ENCODE measurements at regions not wholly inside any gene's neighbourhood (a gene's known extent, or its start where the extent isn't known, plus 50 kb on each side); places are given as distances from the start of the nearest gene placed in this dataset.
A peak's percentile ranks its signal among the peaks of the same experiment; 100 is the strongest.

DNA sequence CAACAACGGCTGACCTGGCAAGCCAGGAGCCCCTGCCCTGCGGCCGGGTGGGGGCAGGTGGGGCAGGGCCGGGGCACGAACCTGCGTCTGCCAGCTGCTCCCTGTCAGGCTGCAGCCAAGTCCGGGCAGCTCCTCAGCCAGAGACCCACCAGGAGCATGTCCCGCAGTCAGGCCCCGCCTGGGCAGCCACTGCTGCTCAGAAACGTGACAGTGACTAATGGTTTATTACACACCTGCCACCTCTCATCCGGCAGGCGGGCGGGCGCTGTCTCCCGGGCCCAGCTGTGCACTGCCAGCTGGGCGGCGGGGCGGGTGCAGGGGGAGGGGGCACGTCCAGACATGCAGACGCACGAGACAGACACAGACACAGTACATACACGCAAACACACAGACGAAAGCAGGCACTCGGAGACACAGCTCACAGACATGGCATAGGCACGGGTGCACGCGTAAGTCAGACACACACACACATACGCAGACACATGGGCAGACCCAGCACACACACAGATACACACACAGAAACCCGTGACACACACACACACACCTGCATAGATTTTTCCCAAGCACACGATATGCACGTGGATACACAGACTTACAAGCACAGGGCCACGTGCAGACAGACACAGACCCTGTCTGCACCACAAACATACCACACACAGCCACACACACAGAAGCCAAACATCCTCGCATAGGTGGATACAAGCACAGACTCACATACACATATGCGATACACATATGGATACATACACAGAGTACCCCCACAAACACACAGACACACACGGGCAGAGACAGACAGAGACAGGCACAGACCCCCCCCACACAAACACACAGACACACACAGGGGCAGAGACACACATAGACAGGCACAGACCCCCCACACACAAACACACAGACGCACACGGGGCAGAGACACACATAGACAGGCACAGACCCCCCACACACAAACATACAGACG, 248.3 kb upstream of the CIBAR2 start:
- Histone ChIP-seq H3K4ac (ENCODE audit: low read depth, low read length) (no peak overlapping the region), H2AFZ (ENCODE audit: insufficient read depth, low read length, poor library complexity) (no peak overlapping the region), H4K91ac (ENCODE audit: low read depth, low read length) (peak overlapping the region; percentile 89), H3K18ac (ENCODE audit: low read length) (peak overlapping the region; percentile 10), H3K36me3 (ENCODE audit: control insufficient read depth in 1 of 2, insufficient read depth in 2 of 2, low read length in 2 of 2) (peaks cover 0 to 2% of the 10 kb centered on the region in 2 experiments), H4K8ac (ENCODE audit: low read depth, low read length) (peak overlapping the region; percentile 24), H3K9ac (ENCODE audit: low read length) (no peak overlapping the region), H3K4me1 (ENCODE audit: control insufficient read depth in 1 of 2, insufficient read depth in 2 of 2, low read length in 2 of 2) (peaks cover 52 to 72% of the 10 kb centered on the region in 2 experiments), H3K79me1 (ENCODE audit: low read length) (peaks cover 79% of the 10 kb centered on the region), H2BK5ac (ENCODE audit: low read depth, low read length, poor library complexity) (peak overlapping the region; percentile 1), H4K12ac (ENCODE audit: low read depth, low read length) (no peak overlapping the region), H2BK12ac (ENCODE audit: low read length) (peak overlapping the region; percentile 75), H3K27ac (ENCODE audit: low read depth, low read length) (no peak overlapping the region), H3K9me3 (ENCODE audit: insufficient read depth, low read depth, low read length) (peaks cover 5% of the 10 kb centered on the region), H2BK120ac (ENCODE audit: insufficient read depth, low read length, poor library complexity) (peak overlapping the region; percentile 44), H3K14ac (ENCODE audit: low read length) (peak overlapping the region; percentile 59), H3K23ac (ENCODE audit: low read length) (no peak overlapping the region), H3K27me3 (ENCODE audit: insufficient read depth, low read length) (no peaks in the 10 kb centered on the region), H3K79me2 (ENCODE audit: control insufficient read depth, insufficient read depth, low read length, poor library complexity) (peaks cover 10% of the 10 kb centered on the region), H3K4me3 (ENCODE audit: low read depth, low read length) (no peak overlapping the region), H2AK5ac (ENCODE audit: low read length) (peak overlapping the region; percentile 50), H3K4me2 (ENCODE audit: low read length) (no peak overlapping the region)
- peak in 1 of 2 donors; percentile 22 for DNase-seq
- WGBS (ENCODE audit: extremely low coverage, insufficient coverage, insufficient read length), result no CpG with 5 or more reads among the region's 38 CpGs

- Histone ChIP-seq H2BK5ac (ENCODE audit: low read depth, low read length, poor library complexity) (peak overlapping the region; percentile 45), H2BK12ac (ENCODE audit: low read length) (peak overlapping the region; percentile 75), H3K79me2 (ENCODE audit: control insufficient read depth, insufficient read depth, low read length, poor library complexity) (peaks cover 12% of the 10 kb centered on the region), H4K91ac (ENCODE audit: low read depth, low read length) (peak overlapping the region; percentile 89), H4K8ac (ENCODE audit: low read depth, low read length) (peak overlapping the region; percentile 24), H3K4me1 (ENCODE audit: control insufficient read depth in 1 of 2, insufficient read depth in 2 of 2, low read length in 2 of 2) (peaks cover 54 to 72% of the 10 kb centered on the region in 2 experiments), H3K36me3 (ENCODE audit: control insufficient read depth in 1 of 2, insufficient read depth in 2 of 2, low read length in 2 of 2) (peaks cover 0 to 2% of the 10 kb centered on the region in 2 experiments), H3K4me2 (ENCODE audit: low read length) (no peak overlapping the region), H3K14ac (ENCODE audit: low read length) (peak overlapping the region; percentile 71), H3K27ac (ENCODE audit: low read depth, low read length) (no peak overlapping the region), H2AFZ (ENCODE audit: insufficient read depth, low read length, poor library complexity) (peak overlapping the region; percentile 31), H3K9ac (ENCODE audit: low read length) (no peak overlapping the region), H3K18ac (ENCODE audit: low read length) (peak overlapping the region; percentile 57), H3K9me3 (ENCODE audit: insufficient read depth, low read depth, low read length) (peaks cover 4% of the 10 kb centered on the region), H2AK5ac (ENCODE audit: low read length) (peak overlapping the region; percentile 90), H4K12ac (ENCODE audit: low read depth, low read length) (no peak overlapping the region), H3K4ac (ENCODE audit: low read depth, low read length) (peak overlapping the region; percentile 9), H3K4me3 (ENCODE audit: low read depth, low read length) (peak overlapping the region; percentile 20), H3K27me3 (ENCODE audit: insufficient read depth, low read length) (no peaks in the 10 kb centered on the region), H2BK120ac (ENCODE audit: insufficient read depth, low read length, poor library complexity) (peak overlapping the region; percentile 81), H3K79me1 (ENCODE audit: low read length) (peaks cover 78% of the 10 kb centered on the region), H3K23ac (ENCODE audit: low read length) (no peak overlapping the region)
- peak; percentile 11 to 16 for DNase-seq
- WGBS (ENCODE audit: extremely low coverage, insufficient coverage, insufficient read length), result no CpG with 5 or more reads among the region's 23 CpGs
These were observed 249.3 kb upstream of the CIBAR2 start for GRCh38 chr16:85361441-85362118.

GRCh38 chr16:85362443-85362842, 250.2 kb upstream of the CIBAR2 start:
- Histone ChIP-seq H2AFZ (ENCODE audit: insufficient read depth, low read length, poor library complexity) (no peak overlapping the region), H4K91ac (ENCODE audit: low read depth, low read length) (peak overlapping the region; percentile 89), H3K14ac (ENCODE audit: low read length) (no peak overlapping the region), H3K23ac (ENCODE audit: low read length) (no peak overlapping the region), H3K79me1 (ENCODE audit: low read length) (peaks cover 78% of the 10 kb centered on the region), H3K9ac (ENCODE audit: low read length) (no peak overlapping the region), H3K79me2 (ENCODE audit: control insufficient read depth, insufficient read depth, low read length, poor library complexity) (peaks cover 18% of the 10 kb centered on the region), H3K36me3 (ENCODE audit: control insufficient read depth in 1 of 2, insufficient read depth in 2 of 2, low read length in 2 of 2) (peaks cover 0 to 2% of the 10 kb centered on the region in 2 experiments), H3K27ac (ENCODE audit: low read depth, low read length) (no peak overlapping the region), H3K4me3 (ENCODE audit: low read depth, low read length) (no peak overlapping the region), H3K4me1 (ENCODE audit: control insufficient read depth in 1 of 2, insufficient read depth in 2 of 2, low read length in 2 of 2) (peaks cover 54 to 72% of the 10 kb centered on the region in 2 experiments), H3K9me3 (ENCODE audit: insufficient read depth, low read depth, low read length) (peaks cover 4% of the 10 kb centered on the region), H4K12ac (ENCODE audit: low read depth, low read length) (no peak overlapping the region), H4K8ac (ENCODE audit: low read depth, low read length) (no peak overlapping the region), H3K27me3 (ENCODE audit: insufficient read depth, low read length) (no peaks in the 10 kb centered on the region), H3K4me2 (ENCODE audit: low read length) (no peak overlapping the region), H2BK12ac (ENCODE audit: low read length) (peak overlapping the region; percentile 71), H2BK5ac (ENCODE audit: low read depth, low read length, poor library complexity) (no peak overlapping the region), H3K18ac (ENCODE audit: low read length) (no peak overlapping the region), H2BK120ac (ENCODE audit: insufficient read depth, low read length, poor library complexity) (peak overlapping the region; percentile 48), H3K4ac (ENCODE audit: low read depth, low read length) (no peak overlapping the region), H2AK5ac (ENCODE audit: low read length) (peak overlapping the region; percentile 65)
- no CpG with 5 or more reads among the region's 6 CpGs for WGBS (ENCODE audit: extremely low coverage, insufficient coverage, insufficient read length)
- DNase-seq, result no peak

- Histone ChIP-seq H4K91ac (ENCODE audit: low read depth, low read length) (peak overlapping the region; percentile 83), H3K9me3 (ENCODE audit: insufficient read depth, low read depth, low read length) (peaks cover 4% of the 10 kb centered on the region), H3K36me3 (ENCODE audit: control insufficient read depth in 1 of 2, insufficient read depth in 2 of 2, low read length in 2 of 2) (peaks cover 0 to 2% of the 10 kb centered on the region in 2 experiments), H3K18ac (ENCODE audit: low read length) (peak overlapping the region; percentile 66), H3K27me3 (ENCODE audit: insufficient read depth, low read length) (no peaks in the 10 kb centered on the region), H2AFZ (ENCODE audit: insufficient read depth, low read length, poor library complexity) (no peak overlapping the region), H3K14ac (ENCODE audit: low read length) (peak overlapping the region; percentile 43), H3K4me3 (ENCODE audit: low read depth, low read length) (no peak overlapping the region), H2BK12ac (ENCODE audit: low read length) (peak overlapping the region; percentile 53), H2BK5ac (ENCODE audit: low read depth, low read length, poor library complexity) (peak overlapping the region; percentile 15), H3K79me1 (ENCODE audit: low read length) (peaks cover 71% of the 10 kb centered on the region), H4K12ac (ENCODE audit: low read depth, low read length) (no peak overlapping the region), H2AK5ac (ENCODE audit: low read length) (peak overlapping the region; percentile 42), H3K4me1 (ENCODE audit: control insufficient read depth in 1 of 2, insufficient read depth in 2 of 2, low read length in 2 of 2) (peaks cover 52 to 66% of the 10 kb centered on the region in 2 experiments), H2BK120ac (ENCODE audit: insufficient read depth, low read length, poor library complexity) (peak overlapping the region; percentile 18), H3K9ac (ENCODE audit: low read length) (no peak overlapping the region), H3K4me2 (ENCODE audit: low read length) (no peak overlapping the region), H3K4ac (ENCODE audit: low read depth, low read length) (peak overlapping the region; percentile 3), H4K8ac (ENCODE audit: low read depth, low read length) (peak overlapping the region; percentile 25), H3K79me2 (ENCODE audit: control insufficient read depth, insufficient read depth, low read length, poor library complexity) (peaks cover 17% of the 10 kb centered on the region), H3K27ac (ENCODE audit: low read depth, low read length) (no peak overlapping the region), H3K23ac (ENCODE audit: low read length) (no peak overlapping the region)
- DNase-seq, result no peak
- no CpG with 5 or more reads among the region's 5 CpGs for WGBS (ENCODE audit: extremely low coverage, insufficient coverage, insufficient read length)
These were observed 249.7 kb upstream of the GSE1 start for GRCh38 chr16:85363427-85363826.

Measured in trophoblast cell (in vitro differentiated cells and primary cell).